ENCODE measurements at regions not wholly inside any gene's neighbourhood (a gene's known extent, or its start where the extent isn't known, plus 50 kb on each side); places are given as distances from the start of the nearest gene placed in this dataset.

- no peak for DNase-seq
Observed at GRCh38 chr5:67350185-67350584, 153.6 kb upstream of the CD180 start.

- no peak for DNase-seq
Observed at GRCh38 chr5:67347821-67348220, 151.2 kb upstream of the CD180 start.

GRCh38 chr5:67346611-67347010 is 150.0 kb upstream of the CD180 start:
- no peak for DNase-seq

GRCh38 chr5:67344870-67345269 is 148.3 kb upstream of the CD180 start:
- no peak for DNase-seq

- no peak for DNase-seq
Observed at GRCh38 chr5:67343835-67344234, 147.2 kb upstream of the CD180 start.

GRCh38 chr5:67341478-67341877 is 144.9 kb upstream of the CD180 start:
- no peak for DNase-seq

- no peak for DNase-seq
Observed at GRCh38 chr5:67339219-67339767, 142.7 kb upstream of the CD180 start.

- no peak for DNase-seq
Observed at GRCh38 chr5:67338421-67338820, 141.8 kb upstream of the CD180 start.

- DNase-seq: no peak
Observed at GRCh38 chr5:67337751-67338150, 141.2 kb upstream of the CD180 start.

- no peak for DNase-seq
Observed at GRCh38 chr5:67335426-67335825, 138.8 kb upstream of the CD180 start.

- DNase-seq: no peak
Observed at GRCh38 chr5:67334373-67334772, 137.8 kb upstream of the CD180 start.

GRCh38 chr5:67333171-67333570 is 136.6 kb upstream of the CD180 start:
- DNase-seq: no peak

GRCh38 chr5:67331296-67331925 is 134.8 kb upstream of the CD180 start:
- no peak for DNase-seq

GRCh38 chr5:67319935-67320725 is 123.5 kb upstream of the CD180 start:
- no peak for DNase-seq

GRCh38 chr5:67318746-67319145 is 122.1 kb upstream of the CD180 start:
- DNase-seq: no peak

GRCh38 chr5:67317603-67318002 is 121.0 kb upstream of the CD180 start:
- no peak for DNase-seq

GRCh38 chr5:67316695-67317094 is 120.1 kb upstream of the CD180 start:
- no peak for DNase-seq

- DNase-seq: no peak
Observed at GRCh38 chr5:67315082-67315989, 118.7 kb upstream of the CD180 start.

GRCh38 chr5:67311701-67312100 is 115.1 kb upstream of the CD180 start:
- no peak for DNase-seq

- DNase-seq: no peak
Observed at GRCh38 chr5:67311208-67311607, 114.6 kb upstream of the CD180 start.

- DNase-seq: no peak
Observed at GRCh38 chr5:67310740-67311139, 114.1 kb upstream of the CD180 start.

- no peak for DNase-seq
Observed at GRCh38 chr5:67310169-67310568, 113.6 kb upstream of the CD180 start.

GRCh38 chr5:67308988-67309688 is 112.5 kb upstream of the CD180 start:
- no peak for DNase-seq
